ENCODE measurements at regions not wholly inside any gene's neighbourhood (a gene's known extent, or its start where the extent isn't known, plus 50 kb on each side); places are given as distances from the start of the nearest gene placed in this dataset.

GRCh38 chr4:157934151-157934550 lies 238.7 kb downstream of the GASK1B start:
- no peak for TF ChIP-seq CTCF (IDR thresholded peaks at IDR 0.05; ENCODE audit: extremely low read depth, insufficient read depth, missing control alignments)
- in situ Hi-C loops (cut with MboI; ENCODE audit: low pct_unique_long_range_greater_than_20kb, low sequenced_read_pairs, unreplicated experiment), result no loop called here
- DNase-seq (ENCODE audit: low spot score), result no peak

- in situ Hi-C loops (cut with MboI; ENCODE audit: low pct_unique_long_range_greater_than_20kb, low sequenced_read_pairs, unreplicated experiment), result no loop called here
- TF ChIP-seq CTCF (IDR thresholded peaks at IDR 0.05; ENCODE audit: extremely low read depth, insufficient read depth, missing control alignments), result no peak
- DNase-seq (ENCODE audit: low spot score), result no peak
These were observed 239.9 kb downstream of the GASK1B start for GRCh38 chr4:157932936-157933335.

GRCh38 chr4:157929486-157929885 lies 243.3 kb downstream of the GASK1B start:
- TF ChIP-seq CTCF (IDR thresholded peaks at IDR 0.05; ENCODE audit: extremely low read depth, insufficient read depth, missing control alignments), result no peak
- in situ Hi-C loops (cut with MboI; ENCODE audit: low pct_unique_long_range_greater_than_20kb, low sequenced_read_pairs, unreplicated experiment), result no loop called here
- DNase-seq (ENCODE audit: low spot score), result no peak

GRCh38 chr4:157918036-157918832 lies 254.6 kb downstream of the GASK1B start:
- in situ Hi-C loops (cut with MboI; ENCODE audit: low pct_unique_long_range_greater_than_20kb, low sequenced_read_pairs, unreplicated experiment), result no loop called here
- no peak for TF ChIP-seq CTCF (IDR thresholded peaks at IDR 0.05; ENCODE audit: extremely low read depth, insufficient read depth, missing control alignments)
- DNase-seq (ENCODE audit: low spot score), result peak; percentile 5

- TF ChIP-seq CTCF (IDR thresholded peaks at IDR 0.05; ENCODE audit: extremely low read depth, insufficient read depth, missing control alignments), result no peak
- in situ Hi-C loops (cut with MboI; ENCODE audit: low pct_unique_long_range_greater_than_20kb, low sequenced_read_pairs, unreplicated experiment), result no loop called here
- DNase-seq (ENCODE audit: low spot score), result no peak
These were observed 260.6 kb downstream of the GASK1B start for GRCh38 chr4:157912212-157912611.

GRCh38 chr4:157911662-157912061 lies 261.2 kb downstream of the GASK1B start:
- in situ Hi-C loops (cut with MboI; ENCODE audit: low pct_unique_long_range_greater_than_20kb, low sequenced_read_pairs, unreplicated experiment), result no loop called here
- TF ChIP-seq CTCF (IDR thresholded peaks at IDR 0.05; ENCODE audit: extremely low read depth, insufficient read depth, missing control alignments), result no peak

More at GRCh38 chr4:157911662-157912061, 261.2 kb downstream of the GASK1B start:
- DNase-seq (ENCODE audit: low spot score), result no peak

Data from GM13977 (cell line).